H1 (cell line): ENCODE measurements at regions not wholly inside any gene's neighbourhood (a gene's known extent, or its start where the extent isn't known, plus 50 kb on each side); places are given as distances from the start of the nearest gene placed in this dataset.

Experiments used
- CTCF ChIA-PET: fragments of 300-600 bp; sonication (Branson Sonifier 250); formaldehyde crosslinking; loops from one replicate; lab custom pipeline; 2021; ENCODE audit not compliant: partially characterized antibody; lab: Charles Lee
- POLR2A ChIA-PET: fragments of 300-600 bp; sonication (Branson Sonifier 250); formaldehyde crosslinking; loops from one replicate; lab custom pipeline; 2021; ENCODE audit warnings: inconsistent platforms; ENCODE audit not compliant: partially characterized antibody; lab: Charles Lee
- DNase-seq, 2 experiments: peaks; one replicate each; pipeline versions ENCODE4 v3.0.0 to v3.0.0-alpha.2; 2010 to 2022; ENCODE audit warnings: low spot score in 2 of 2, low read depth in 1 of 2, mixed read lengths in 1 of 2
- FAIRE-seq: peaks from 2 replicates; lab custom pipeline; 2011; peaks lifted over from hg19 to GRCh38; lab: Jason Lieb, UNC
- H2AFZ ChIP-seq: 2 replicates; pipeline ENCODE4 v1.8.1; 2012; ENCODE audit warnings: low read length, inconsistent platforms
- H2AK5ac ChIP-seq: 2 replicates; pipeline ENCODE4 v1.6.1; 2013; ENCODE audit warnings: low read depth, low read length
- H2BK120ac ChIP-seq: replicated peaks from 2 replicates; pipeline ENCODE3; 2013; ENCODE audit warnings: low read depth, low read length, inconsistent platforms
- H2BK12ac ChIP-seq: 2 replicates; pipeline ENCODE4 v1.6.1; 2013; ENCODE audit warnings: low read depth, low read length
- H2BK15ac ChIP-seq: 2 replicates; pipeline ENCODE4 v1.6.1; 2013; ENCODE audit warnings: low read length
- H2BK20ac ChIP-seq: 2 replicates; pipeline ENCODE4 v1.6.1; 2013; ENCODE audit warnings: low read length
- H2BK5ac ChIP-seq: 2 replicates; pipeline ENCODE4 v1.6.1; 2013; ENCODE audit warnings: low read depth, low read length
- H3K14ac ChIP-seq: 2 replicates; pipeline ENCODE4 v1.6.1; 2013; ENCODE audit warnings: inconsistent platforms; ENCODE audit not compliant: insufficient read length
- H3K18ac ChIP-seq: 2 replicates; pipeline ENCODE4 v1.6.1; 2013; ENCODE audit warnings: low read length; ENCODE audit errors: extremely low read depth
- H3K23ac ChIP-seq: 2 replicates; pipeline ENCODE4 v1.6.1; 2013; ENCODE audit warnings: inconsistent platforms; ENCODE audit not compliant: insufficient read length
- H3K23me2 ChIP-seq: 2 replicates; pipeline ENCODE4 v1.6.1; 2013; ENCODE audit warnings: low read depth, low read length
- H3K27ac ChIP-seq: 2 replicates; pipeline ENCODE4 v1.6.1; 2011; ENCODE audit warnings: low read depth, low read length, inconsistent platforms
- H3K27me3 ChIP-seq, 4 experiments: replicated peaks in 1 of 4; 1 replicate in 1 of 4; 2 replicates in 3 of 4; pipeline versions ENCODE4 v1.6.1 to v1.8.1; 2011 to 2013; ENCODE audit warnings: low read length in 3 of 4, mild to moderate bottlenecking in 3 of 4, inconsistent platforms in 2 of 4, mixed read lengths in 2 of 4, moderate library complexity in 1 of 4; ENCODE audit not compliant: control insufficient read depth in 3 of 4, insufficient read depth in 3 of 4; ENCODE audit errors: extremely low read depth in 1 of 4
- H3K36me3 ChIP-seq, 4 experiments: 2 replicates each; pipeline versions ENCODE4 v1.6.1 to v1.8.1; 2011 to 2013; ENCODE audit warnings: mild to moderate bottlenecking in 4 of 4, low read length in 3 of 4, moderate library complexity in 2 of 4, control low read depth in 1 of 4, inconsistent platforms in 1 of 4; ENCODE audit not compliant: insufficient read depth in 4 of 4, control insufficient read depth in 2 of 4
- H3K4ac ChIP-seq: replicated peaks from 2 replicates; pipeline ENCODE3; 2013; ENCODE audit warnings: low read length, low read depth, mixed read lengths, inconsistent platforms; ENCODE audit not compliant: insufficient read length
- H3K4me1 ChIP-seq, 4 experiments: replicated peaks in 1 of 4; 1 replicate in 1 of 4; 2 replicates in 3 of 4; pipeline versions ENCODE4 v1.6.1 to v1.8.1; 2011 to 2013; ENCODE audit warnings: low read length in 3 of 4, inconsistent platforms in 2 of 4, mixed read lengths in 1 of 4; ENCODE audit not compliant: insufficient read depth in 4 of 4, control insufficient read depth in 3 of 4
- H3K4me2 ChIP-seq, 2 experiments: 2 replicates each; pipeline versions ENCODE4 v1.6.1 to v1.8.1; 2011 to 2013; ENCODE audit warnings: low read depth in 2 of 2, low read length in 2 of 2, control low read depth in 1 of 2, inconsistent platforms in 1 of 2, mild to moderate bottlenecking in 1 of 2; ENCODE audit not compliant: insufficient read depth in 1 of 2
- H3K4me3 ChIP-seq, 4 experiments: fragments of 200-600, 300-600 bp in 1 of 4; sonication (generic), shearing (Covaris generic), sonication (Bioruptor Twin) in 1 of 4; 2 replicates each; pipeline versions ENCODE4 v1.5.1 to v1.8.1; 2011 to 2016; ENCODE audit warnings: low read length in 4 of 4, low read depth in 3 of 4, control low read depth in 2 of 4, inconsistent platforms in 2 of 4, mild to moderate bottlenecking in 2 of 4, mixed read lengths in 1 of 4, moderate library complexity in 1 of 4; ENCODE audit not compliant: insufficient read depth in 2 of 4; ENCODE audit errors: extremely low read depth in 1 of 4
- H3K56ac ChIP-seq: replicated peaks from 2 replicates; pipeline ENCODE3; 2013; ENCODE audit warnings: low read depth, mild to moderate bottlenecking, mixed read lengths, low read length, inconsistent platforms; ENCODE audit not compliant: insufficient read length
- H3K79me1 ChIP-seq: 2 replicates; pipeline ENCODE4 v1.6.1; 2013; ENCODE audit warnings: low read depth, low read length, control low read depth
- H3K79me2 ChIP-seq, 2 experiments: 2 replicates each; pipeline versions ENCODE4 v1.6.1 to v1.8.1; 2012 to 2013; ENCODE audit warnings: low read length in 2 of 2, mild to moderate bottlenecking in 2 of 2, inconsistent platforms in 1 of 2; ENCODE audit not compliant: insufficient read depth in 2 of 2, control insufficient read depth in 1 of 2
- H3K9ac ChIP-seq, 4 experiments: replicated peaks in 1 of 4; 1 replicate in 1 of 4; 2 replicates in 3 of 4; pipeline versions ENCODE4 v1.6.1 to v1.8.1; 2011 to 2013; ENCODE audit warnings: low read depth in 3 of 4, low read length in 3 of 4, control low read depth in 2 of 4, mild to moderate bottlenecking in 2 of 4, moderate library complexity in 2 of 4, inconsistent platforms in 1 of 4; ENCODE audit errors: extremely low read depth in 1 of 4
- H3K9me3 ChIP-seq, 2 experiments: 2 replicates each; pipeline versions ENCODE4 v1.6.1 to v1.8.1; 2012 to 2013; ENCODE audit warnings: mild to moderate bottlenecking in 2 of 2, moderate library complexity in 2 of 2, control low read depth in 1 of 2, inconsistent platforms in 1 of 2, low read depth in 1 of 2, low read length in 1 of 2, mixed read lengths in 1 of 2; ENCODE audit not compliant: insufficient read depth in 2 of 2
- H4K20me1 ChIP-seq, 2 experiments: replicated peaks in 1 of 2; 2 replicates each; pipeline versions ENCODE3 to v1.8.1; 2011 to 2013; ENCODE audit warnings: inconsistent platforms in 2 of 2, low read length in 2 of 2, mild to moderate bottlenecking in 1 of 2; ENCODE audit not compliant: insufficient read depth in 2 of 2, control insufficient read depth in 1 of 2
- H4K5ac ChIP-seq: 2 replicates; pipeline ENCODE4 v1.6.1; 2013; ENCODE audit warnings: low read length, low read depth, mixed read lengths, inconsistent platforms; ENCODE audit not compliant: insufficient read length
- H4K8ac ChIP-seq: 2 replicates; pipeline ENCODE4 v1.8.0; 2013; ENCODE audit warnings: mild to moderate bottlenecking, moderate library complexity, low read length, inconsistent platforms; ENCODE audit not compliant: insufficient read depth; ENCODE audit errors: extremely low read depth
- H4K91ac ChIP-seq: replicated peaks from 2 replicates; pipeline ENCODE3; 2013; ENCODE audit warnings: low read length, mixed read lengths, inconsistent platforms; ENCODE audit not compliant: insufficient read length
- ASH2L ChIP-seq: fragments of 200-600, 300-600 bp; sonication (generic); IDR thresholded peaks from one replicate; pipeline ENCODE4 v1.7.1; 2017; ENCODE audit warnings: low read length
- BACH1 ChIP-seq: IDR thresholded peaks from 2 replicates; pipeline ENCODE4 v1.6.1; 2012; ENCODE audit warnings: low read length, improper control_type of control experiment
- CHD2 ChIP-seq: IDR thresholded peaks from 2 replicates; pipeline ENCODE4 v1.6.1; 2012; ENCODE audit warnings: low read length, improper control_type of control experiment
- EP300 ChIP-seq, 2 experiments: IDR thresholded peaks; 1 replicate in 1 of 2; 2 replicates in 1 of 2; pipeline ENCODE4 v1.6.1; 2011 to 2012; ENCODE audit warnings: low read depth in 2 of 2, low read length in 2 of 2, mild to moderate bottlenecking in 2 of 2, borderline replicate concordance in 1 of 2, inconsistent platforms in 1 of 2, moderate library complexity in 1 of 2
- HDAC2 ChIP-seq, 2 experiments: fragments of 300-600 bp in 1 of 2; sonication (generic) in 1 of 2; IDR thresholded peaks; 2 replicates each; pipeline ENCODE4 v1.6.1; 2011 to 2012; ENCODE audit warnings: low read depth in 2 of 2, low read length in 2 of 2, mild to moderate bottlenecking in 2 of 2, moderate library complexity in 2 of 2, borderline replicate concordance in 1 of 2, inconsistent platforms in 1 of 2
- JUND ChIP-seq: IDR thresholded peaks from 2 replicates; pipeline ENCODE4 v1.6.1; 2011; ENCODE audit warnings: mild to moderate bottlenecking, improper control_type of control experiment, low read length
- NRF1 ChIP-seq: IDR thresholded peaks from 2 replicates; pipeline ENCODE4 v1.6.1; 2011; ENCODE audit warnings: mild to moderate bottlenecking, low read depth, low read length, improper control_type of control experiment
- POU5F1 ChIP-seq: IDR thresholded peaks from 2 replicates; pipeline ENCODE4 v1.6.1; 2011; ENCODE audit warnings: low read depth, mild to moderate bottlenecking, low read length, moderate library complexity
- RAD21 ChIP-seq, 2 experiments: IDR thresholded peaks in 1 of 2; conservative IDR thresholded peaks in 1 of 2; 2 replicates each; pipeline ENCODE4 v1.6.1; 2011; ENCODE audit warnings: low read depth in 2 of 2, low read length in 2 of 2, improper control_type of control experiment in 1 of 2, inconsistent platforms in 1 of 2, mild to moderate bottlenecking in 1 of 2, moderate library complexity in 1 of 2
- SP1 ChIP-seq: IDR thresholded peaks from 2 replicates; pipeline ENCODE4 v1.6.1; 2011; ENCODE audit warnings: low read depth, low read length
- SRF ChIP-seq: IDR thresholded peaks from 2 replicates; pipeline ENCODE4 v1.6.1; 2011; ENCODE audit warnings: mild to moderate bottlenecking, low read depth, low read length, moderate library complexity
- TAF1 ChIP-seq: IDR thresholded peaks from 2 replicates; pipeline ENCODE4 v1.6.1; 2011; ENCODE audit warnings: mild to moderate bottlenecking, low read depth, low read length
- TAF7 ChIP-seq: optimal IDR thresholded peaks from 2 replicates; pipeline ENCODE3; 2011; ENCODE audit warnings: low read depth, mild to moderate bottlenecking, inconsistent platforms, low read length, moderate library complexity, borderline replicate concordance
- YY1 ChIP-seq: IDR thresholded peaks from 2 replicates; pipeline ENCODE4 v1.6.1; 2011; ENCODE audit warnings: low read depth, mild to moderate bottlenecking, low read length
- WGBS, 2 experiments: shearing (Covaris generic) in 1 of 2; methylation state at CpG; one replicate each; pipeline versions ENCODE4 v1.1.6 to v1.1.7; 2013 to 2015; ENCODE audit warnings: low lambda C conversion rate in 2 of 2, mixed read lengths in 2 of 2, inconsistent platforms in 1 of 2, low coverage in 1 of 2, missing lambda C conversion rate in 1 of 2; ENCODE audit not compliant: insufficient replicate concordance in 2 of 2, insufficient coverage in 1 of 2, insufficient read length in 1 of 2; ENCODE audit errors: extremely low coverage in 1 of 2, missing lambda C conversion rate in 1 of 2; 5-methylcytosine and 5-hydroxymethylcytosine counted together

DNA sequence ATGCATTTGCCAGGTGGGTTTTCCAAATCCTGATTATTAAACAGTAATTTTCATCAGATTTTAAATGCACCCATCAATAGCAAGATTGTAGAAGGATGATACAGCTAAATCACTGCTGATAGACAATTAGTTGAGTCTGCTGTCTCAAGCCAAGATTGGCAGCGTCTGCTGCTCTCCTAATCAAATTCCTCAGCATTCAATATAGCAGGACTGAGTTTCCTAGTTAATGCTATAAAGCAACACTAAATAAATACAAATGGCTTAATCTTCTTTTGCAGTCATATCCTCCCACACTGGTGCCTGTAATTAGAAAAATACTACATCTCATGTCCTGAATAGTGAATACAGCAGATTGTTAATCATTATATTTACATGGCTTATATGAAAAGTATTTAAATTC, 1028.8 kb downstream of the ADGRL2 start:
- Histone ChIP-seq H3K9ac (no peak overlapping the region), H4K5ac (no peak overlapping the region), H2BK5ac (no peak overlapping the region), H3K36me3 (no peaks in the 10 kb centered on the region), H4K91ac (no peak overlapping the region), H2BK12ac (no peak overlapping the region), H3K4me2 (no peak overlapping the region), H2BK120ac (no peak overlapping the region), H2BK20ac (no peak overlapping the region), H3K9me3 (no peaks in the 10 kb centered on the region), H3K27me3 (no peaks in the 10 kb centered on the region), H3K4me3 (no peak overlapping the region), H2AFZ (no peak overlapping the region), H3K4ac (no peak overlapping the region), H3K56ac (no peak overlapping the region), H3K18ac (no peak overlapping the region), H4K20me1 (no peaks in the 10 kb centered on the region), H3K23ac (no peak overlapping the region), H3K27ac (no peak overlapping the region), H2AK5ac (no peak overlapping the region), H4K8ac (no peak overlapping the region), H3K23me2 (no peaks in the 10 kb centered on the region), H3K4me1 (peaks cover 0 to 5% (median 0%) of the 10 kb centered on the region in 4 experiments; a peak in 1 of 7 replicates), H3K79me2 (no peaks in the 10 kb centered on the region), H3K79me1 (no peaks in the 10 kb centered on the region), H3K14ac (no peak overlapping the region), H2BK15ac (no peak overlapping the region)
- DNase-seq, result no peak
- FAIRE-seq, result no peak
- ChIA-PET POLR2A (no interaction called here), CTCF (no interaction called here)
- TF ChIP-seq SP1 (no peak), CHD2 (no peak), ASH2L (no peak), TAF7 (no peak), POU5F1 (no peak), HDAC2 (IDR thresholded peaks at IDR 0.05; ENCODE audit: borderline replicate concordance in 1 of 2, low read depth in 2 of 2, low read length in 2 of 2) (no peak), BACH1 (no peak), TAF1 (no peak), SRF (no peak), EP300 (IDR thresholded peaks at IDR 0.05; ENCODE audit: borderline replicate concordance in 1 of 2, low read depth in 2 of 2, low read length in 2 of 2) (no peak), RAD21 (IDR thresholded peaks at IDR 0.05 in 1 of 2, conservative IDR thresholded peaks at IDR 0.05 in 1 of 2; ENCODE audit: low read depth in 2 of 2, low read length in 2 of 2) (no peak), YY1 (no peak), JUND (no peak), NRF1 (no peak)
- WGBS, 2 experiments, result 75% methylated on average over 1 of the region's 1 CpG; no CpG with 5 or more reads in 1 of the 2 experiments
